VCaP (cell line): ENCODE measurements at regions not wholly inside any gene's neighbourhood (a gene's known extent, or its start where the extent isn't known, plus 50 kb on each side); places are given as distances from the start of the nearest gene placed in this dataset.
"Not testable (repeated sequence)": the region's sequence is repeated elsewhere in the genome, so short reads cannot be mapped to it uniquely, and the experiment has no call there.

Source experiments
- H3K27ac ChIP-seq: fragments of 450-650 bp; 2 replicates; pipeline ENCODE4 v1.5.1; 2017
- CTCF ChIP-seq: fragments of 450-650 bp; conservative IDR thresholded peaks from 2 replicates; pipeline ENCODE4 v1.5.1; 2017; ENCODE audit warnings: mild to moderate bottlenecking, moderate library complexity

- TF ChIP-seq CTCF = no peak
- H3K27ac ChIP-seq = no peak overlapping the region
Measured at GRCh38 chr9:74094766-74095165, 402.4 kb upstream of the RORB start.

GRCh38 chr9:74095925-74096324, 401.2 kb upstream of the RORB start:
- TF ChIP-seq CTCF = no peak
- H3K27ac ChIP-seq = no peak overlapping the region

- no peak overlapping the region for H3K27ac ChIP-seq
- TF ChIP-seq CTCF = no peak
Measured at GRCh38 chr9:74096420-74096819, 400.7 kb upstream of the RORB start.

- no peak for TF ChIP-seq CTCF
- H3K27ac ChIP-seq = no peak overlapping the region
Measured at GRCh38 chr9:74100042-74100441, 397.1 kb upstream of the RORB start.

- not testable (repeated sequence) for H3K27ac ChIP-seq
Measured at GRCh38 chr9:74102148-74102547, 395.0 kb upstream of the RORB start.

GRCh38 chr9:74102702-74103101, 394.4 kb upstream of the RORB start:
- no peak overlapping the region for H3K27ac ChIP-seq
- no peak for TF ChIP-seq CTCF

GRCh38 chr9:74107692-74108091, 389.4 kb upstream of the RORB start:
- no peak for TF ChIP-seq CTCF
- no peak overlapping the region for H3K27ac ChIP-seq

GRCh38 chr9:74115976-74116375, 381.2 kb upstream of the RORB start:
- no peak overlapping the region for H3K27ac ChIP-seq
- TF ChIP-seq CTCF = no peak
